Astrocyte (in vitro differentiated cells and primary cell): ENCODE measurements at regions not wholly inside any gene's neighbourhood (a gene's known extent, or its start where the extent isn't known, plus 50 kb on each side); places are given as distances from the start of the nearest gene placed in this dataset.
A peak's percentile ranks its signal among the peaks of the same experiment; 100 is the strongest.

ENCODE experiments used
- DNase-seq: peaks from one replicate; pipeline ENCODE4 v3.0.0-alpha.2; 2010; ENCODE audit warnings: low read depth
- FAIRE-seq: peaks from 2 replicates; lab custom pipeline; 2011; peaks lifted over from hg19 to GRCh38; lab: Jason Lieb, UNC
- H2AFZ ChIP-seq: 2 replicates; pipeline ENCODE4 v1.6.0; 2012; ENCODE audit warnings: low read depth, low read length, inconsistent platforms
- H3K27ac ChIP-seq: 2 replicates; pipeline ENCODE4 v1.5.1; 2011; ENCODE audit warnings: low read depth, low read length, inconsistent platforms
- H3K27me3 ChIP-seq: 2 replicates; pipeline ENCODE4 v1.6.0; 2011; ENCODE audit warnings: low read length, inconsistent platforms; ENCODE audit not compliant: insufficient read depth
- H3K36me3 ChIP-seq: 2 replicates; pipeline ENCODE4 v1.5.1; 2011; ENCODE audit warnings: low read length, inconsistent platforms; ENCODE audit not compliant: insufficient read depth
- H3K4me1 ChIP-seq: 2 replicates; pipeline ENCODE4 v1.5.1; 2011; ENCODE audit warnings: low read length, inconsistent platforms; ENCODE audit not compliant: insufficient read depth
- H3K4me2 ChIP-seq: 2 replicates; pipeline ENCODE4 v1.6.0; 2012; ENCODE audit warnings: low read length, inconsistent platforms
- H3K4me3 ChIP-seq: 2 replicates; pipeline ENCODE4 v1.5.1; 2011; ENCODE audit warnings: low read depth, mild to moderate bottlenecking, low read length, inconsistent platforms; ENCODE audit not compliant: insufficient read depth
- H3K79me2 ChIP-seq: 2 replicates; pipeline ENCODE4 v1.6.0; 2012; ENCODE audit warnings: mild to moderate bottlenecking, low read length, inconsistent platforms; ENCODE audit not compliant: insufficient read depth
- H3K9ac ChIP-seq: 2 replicates; pipeline ENCODE4 v1.6.0; 2012; ENCODE audit warnings: mild to moderate bottlenecking, low read length, inconsistent platforms
- H3K9me3 ChIP-seq: 2 replicates; pipeline ENCODE4 v1.5.1; 2012; ENCODE audit warnings: low read depth, mild to moderate bottlenecking, low read length, inconsistent platforms; ENCODE audit not compliant: insufficient read depth
- H4K20me1 ChIP-seq: 2 replicates; pipeline ENCODE4 v1.6.0; 2012; ENCODE audit warnings: low read length, inconsistent platforms; ENCODE audit not compliant: insufficient read depth
- H3K27ac Mint-ChIP-seq: one replicate; pipeline ENCODE4 v1.8.0; 2021; ENCODE audit warnings: mild to moderate bottlenecking, mixed read lengths; ENCODE audit not compliant: unreplicated experiment
- H3K27me3 Mint-ChIP-seq: one replicate; pipeline ENCODE4 v1.8.0; 2021; ENCODE audit warnings: low read depth, mixed read lengths; ENCODE audit not compliant: unreplicated experiment
- H3K36me3 Mint-ChIP-seq: one replicate; pipeline ENCODE4 v1.8.0; 2021; ENCODE audit warnings: low read depth, mixed read lengths; ENCODE audit not compliant: unreplicated experiment
- H3K4me1 Mint-ChIP-seq: one replicate; pipeline ENCODE4 v1.8.0; 2021; ENCODE audit warnings: low read depth, mixed read lengths; ENCODE audit not compliant: unreplicated experiment
- H3K4me3 Mint-ChIP-seq: one replicate; pipeline ENCODE4 v1.8.0; 2021; ENCODE audit warnings: mild to moderate bottlenecking, moderate library complexity, mixed read lengths; ENCODE audit not compliant: unreplicated experiment
- H3K9me3 Mint-ChIP-seq: one replicate; pipeline ENCODE4 v1.8.0; 2021; ENCODE audit warnings: mild to moderate bottlenecking, mixed read lengths; ENCODE audit not compliant: unreplicated experiment
- EZH2 ChIP-seq: IDR thresholded peaks from 2 replicates; pipeline ENCODE4 v1.6.1; 2012; ENCODE audit warnings: mild to moderate bottlenecking, low read length, inconsistent platforms; ENCODE audit not compliant: insufficient read depth
- TF ChIP-seq, protein P1 (sequence below): IDR thresholded peaks from 2 replicates; pipeline ENCODE4 v1.5.1; 2011; ENCODE audit warnings: low read depth, mild to moderate bottlenecking, inconsistent platforms, low read length, moderate library complexity; ENCODE audit not compliant: insufficient read depth

DNA sequence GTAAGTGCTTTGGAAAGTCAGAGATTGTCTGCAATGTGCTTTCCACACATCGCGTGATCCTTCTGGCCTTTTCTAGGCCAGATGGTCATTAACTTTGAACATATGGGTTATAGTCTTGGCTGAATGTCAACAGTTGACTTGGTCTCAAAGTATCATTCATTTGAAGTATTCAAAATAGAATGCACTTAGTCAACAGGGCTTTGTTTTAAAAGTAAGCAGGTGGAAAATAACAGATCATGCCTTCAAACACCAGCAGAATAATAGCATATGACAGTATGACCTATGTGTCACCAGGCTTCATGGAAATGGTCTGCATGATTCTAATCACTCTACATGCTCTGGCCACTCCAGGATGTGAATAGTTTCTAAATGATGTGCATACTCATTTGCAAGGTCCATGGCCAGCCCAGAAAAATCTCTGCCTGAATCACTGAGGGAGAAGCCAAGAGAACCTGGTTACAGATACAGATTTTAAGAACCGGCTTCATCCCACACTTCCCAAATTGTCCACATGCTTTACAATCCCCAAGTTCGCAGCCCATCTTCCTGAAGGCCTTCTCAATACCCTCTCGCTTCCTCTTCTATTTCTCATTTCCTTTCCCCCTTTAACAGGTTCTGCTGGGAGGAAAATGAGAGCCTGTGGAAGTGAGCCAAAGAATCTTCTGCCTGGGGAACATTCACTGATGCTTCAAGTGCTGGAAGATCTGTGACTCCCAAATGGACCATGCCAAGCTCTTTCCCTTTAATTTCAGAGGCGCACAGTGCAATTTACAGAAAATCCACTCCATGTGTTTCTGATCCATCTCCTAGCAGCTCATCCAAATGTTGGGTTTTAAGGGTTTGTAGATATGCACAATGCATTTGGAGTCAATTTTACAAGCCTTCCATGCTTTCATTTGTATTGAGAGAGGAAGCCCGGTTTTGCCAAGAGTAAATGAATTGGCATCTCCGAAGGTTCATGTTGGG is 122.8 kb upstream of the GDF10 start:
- Mint-ChIP-seq H3K4me1 (peaks cover 5% of the 10 kb centered on the region), H3K9me3 (no peaks in the 10 kb centered on the region), H3K27me3 (peaks cover 19% of the 10 kb centered on the region), H3K4me3 (no peak overlapping the region), H3K36me3 (no peaks in the 10 kb centered on the region), H3K27ac (no peak overlapping the region)
- Histone ChIP-seq H2AFZ (no peak overlapping the region), H3K27me3 (no peaks in the 10 kb centered on the region), H3K9ac (no peak overlapping the region), H3K36me3 (no peaks in the 10 kb centered on the region), H3K9me3 (no peaks in the 10 kb centered on the region), H3K4me3 (no peak overlapping the region), H3K79me2 (no peaks in the 10 kb centered on the region), H3K27ac (no peak overlapping the region), H4K20me1 (no peaks in the 10 kb centered on the region), H3K4me2 (no peak overlapping the region), H3K4me1 (no peaks in the 10 kb centered on the region)
- FAIRE-seq = no peak
- DNase-seq = peak; percentile 36
- TF ChIP-seq EZH2 = no peak
- TF ChIP-seq, protein P1, sequence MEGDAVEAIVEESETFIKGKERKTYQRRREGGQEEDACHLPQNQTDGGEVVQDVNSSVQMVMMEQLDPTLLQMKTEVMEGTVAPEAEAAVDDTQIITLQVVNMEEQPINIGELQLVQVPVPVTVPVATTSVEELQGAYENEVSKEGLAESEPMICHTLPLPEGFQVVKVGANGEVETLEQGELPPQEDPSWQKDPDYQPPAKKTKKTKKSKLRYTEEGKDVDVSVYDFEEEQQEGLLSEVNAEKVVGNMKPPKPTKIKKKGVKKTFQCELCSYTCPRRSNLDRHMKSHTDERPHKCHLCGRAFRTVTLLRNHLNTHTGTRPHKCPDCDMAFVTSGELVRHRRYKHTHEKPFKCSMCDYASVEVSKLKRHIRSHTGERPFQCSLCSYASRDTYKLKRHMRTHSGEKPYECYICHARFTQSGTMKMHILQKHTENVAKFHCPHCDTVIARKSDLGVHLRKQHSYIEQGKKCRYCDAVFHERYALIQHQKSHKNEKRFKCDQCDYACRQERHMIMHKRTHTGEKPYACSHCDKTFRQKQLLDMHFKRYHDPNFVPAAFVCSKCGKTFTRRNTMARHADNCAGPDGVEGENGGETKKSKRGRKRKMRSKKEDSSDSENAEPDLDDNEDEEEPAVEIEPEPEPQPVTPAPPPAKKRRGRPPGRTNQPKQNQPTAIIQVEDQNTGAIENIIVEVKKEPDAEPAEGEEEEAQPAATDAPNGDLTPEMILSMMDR = no peak

DNA sequence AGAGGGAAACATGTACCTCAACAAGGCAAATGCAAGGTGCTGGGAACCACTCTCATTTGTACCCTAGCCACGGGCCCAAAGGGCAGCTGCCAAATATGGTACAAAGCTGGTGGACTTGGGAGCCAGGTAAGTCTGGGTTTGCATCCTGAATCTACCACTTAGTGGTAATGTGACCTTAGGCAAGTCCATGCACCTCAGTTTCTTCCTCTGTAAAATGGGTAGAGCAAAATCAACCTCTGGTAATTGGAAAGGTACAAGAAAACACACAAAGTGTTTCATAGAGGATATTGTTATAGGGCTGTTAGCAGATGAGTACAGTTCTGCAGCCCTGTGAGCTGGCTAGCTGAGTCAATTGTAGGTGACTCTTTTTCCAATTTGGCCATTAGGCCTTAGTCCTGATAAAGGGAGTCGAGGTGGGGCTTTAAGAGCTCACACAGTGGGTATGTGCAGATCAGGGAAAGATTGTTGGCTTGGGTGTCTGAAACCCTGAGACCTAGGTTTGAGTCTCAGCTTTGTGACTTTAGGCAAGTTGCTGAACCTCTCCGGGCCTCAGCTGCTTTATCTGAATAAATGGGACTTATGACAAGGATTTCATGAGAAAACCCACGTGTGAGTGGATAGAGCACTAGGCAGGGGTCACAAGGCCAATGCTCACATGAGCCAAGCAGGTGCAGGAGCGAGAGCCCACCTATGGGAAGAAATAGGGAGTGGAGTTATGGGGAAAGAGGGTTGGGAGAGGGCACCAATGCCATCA is 121.3 kb upstream of the GDF10 start:
- Mint-ChIP-seq H3K4me3 (no peak overlapping the region), H3K9me3 (no peaks in the 10 kb centered on the region), H3K27me3 (peaks cover 19% of the 10 kb centered on the region), H3K36me3 (no peaks in the 10 kb centered on the region), H3K27ac (no peak overlapping the region), H3K4me1 (peaks cover 5% of the 10 kb centered on the region)
- TF ChIP-seq, protein P1 = no peak
- no peak for TF ChIP-seq EZH2
- no peak overlapping the region for H3K27ac ChIP-seq
- no peaks in the 10 kb centered on the region for H3K79me2 ChIP-seq
- H3K9me3 ChIP-seq = no peaks in the 10 kb centered on the region
- no peak for FAIRE-seq
- H4K20me1 ChIP-seq = no peaks in the 10 kb centered on the region
- H3K4me3 ChIP-seq = no peak overlapping the region
- no peaks in the 10 kb centered on the region for H3K27me3 ChIP-seq
- no peak overlapping the region for H3K9ac ChIP-seq
- no peaks in the 10 kb centered on the region for H3K4me1 ChIP-seq
- H2AFZ ChIP-seq = no peak overlapping the region
- H3K36me3 ChIP-seq = no peaks in the 10 kb centered on the region
- H3K4me2 ChIP-seq = no peak overlapping the region
- DNase-seq = no peak
